KG1 (cell line): ENCODE measurements at regions not wholly inside any gene's neighbourhood (a gene's known extent, or its start where the extent isn't known, plus 50 kb on each side); places are given as distances from the start of the nearest gene placed in this dataset.

Experiments
- DNase-seq: peaks from one replicate; lab custom pipeline; 2025; lab: John Stamatoyannopoulos, UW

DNA sequence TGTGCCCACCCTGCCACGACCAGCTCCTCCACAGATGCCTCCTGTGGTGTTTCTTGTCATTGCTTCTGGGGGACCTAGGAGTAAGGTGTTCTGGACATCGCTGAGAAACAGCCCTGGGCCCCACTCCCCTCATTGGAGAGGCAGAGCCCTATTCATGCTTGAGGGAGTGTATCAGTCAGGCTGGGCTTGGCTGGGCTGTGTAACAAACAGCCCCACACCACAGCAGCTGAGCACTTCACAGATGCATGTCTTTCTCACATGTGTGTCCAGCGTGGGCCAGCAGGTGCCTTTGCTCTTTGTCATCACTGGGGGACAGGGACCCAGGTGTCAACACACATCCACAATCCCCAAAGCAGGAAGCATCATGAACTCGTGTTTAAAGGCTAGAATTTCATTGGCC lies 65.1 kb upstream of the FBRSL1 start:
- DNase-seq, result no peak

DNA sequence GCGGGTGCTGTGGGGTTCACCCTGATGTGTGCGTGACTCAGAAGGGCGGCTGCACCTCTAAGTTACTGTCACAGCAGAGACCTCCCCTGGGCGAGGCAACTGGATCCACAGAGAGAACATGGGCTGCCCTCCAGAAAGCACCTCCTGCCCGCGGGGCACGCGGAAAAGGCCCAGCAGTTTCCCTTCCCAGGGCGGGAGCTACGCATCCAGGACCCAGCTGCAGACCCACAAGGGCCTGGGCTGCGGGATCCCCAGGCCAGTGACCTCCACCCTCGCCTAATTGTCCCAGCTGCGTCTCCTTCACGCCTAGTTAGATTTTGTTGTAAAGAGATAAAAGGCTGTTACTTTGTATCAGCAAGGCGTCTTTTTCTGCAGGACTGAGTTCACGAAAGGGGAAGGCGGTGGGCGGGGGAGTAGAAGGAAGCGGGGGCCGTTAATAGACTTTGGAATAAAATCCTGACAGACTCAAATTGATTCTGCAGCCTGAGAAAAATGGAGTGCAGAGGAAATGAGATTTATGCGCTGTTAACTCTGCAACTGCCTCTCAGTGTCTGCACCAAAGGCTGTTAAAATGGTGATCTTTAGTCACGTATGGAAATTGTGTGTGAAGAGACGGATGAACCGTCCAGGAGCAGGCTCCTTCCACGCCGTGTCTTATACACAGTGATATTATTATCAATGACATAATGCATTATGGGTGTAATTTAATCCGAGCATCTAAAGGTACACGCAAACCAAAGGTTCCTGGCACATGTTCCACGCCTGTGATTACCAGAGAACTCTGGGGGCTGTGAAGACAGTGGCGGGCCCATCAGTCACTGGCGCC lies 65.9 kb upstream of the FBRSL1 start:
- no peak for DNase-seq

DNA sequence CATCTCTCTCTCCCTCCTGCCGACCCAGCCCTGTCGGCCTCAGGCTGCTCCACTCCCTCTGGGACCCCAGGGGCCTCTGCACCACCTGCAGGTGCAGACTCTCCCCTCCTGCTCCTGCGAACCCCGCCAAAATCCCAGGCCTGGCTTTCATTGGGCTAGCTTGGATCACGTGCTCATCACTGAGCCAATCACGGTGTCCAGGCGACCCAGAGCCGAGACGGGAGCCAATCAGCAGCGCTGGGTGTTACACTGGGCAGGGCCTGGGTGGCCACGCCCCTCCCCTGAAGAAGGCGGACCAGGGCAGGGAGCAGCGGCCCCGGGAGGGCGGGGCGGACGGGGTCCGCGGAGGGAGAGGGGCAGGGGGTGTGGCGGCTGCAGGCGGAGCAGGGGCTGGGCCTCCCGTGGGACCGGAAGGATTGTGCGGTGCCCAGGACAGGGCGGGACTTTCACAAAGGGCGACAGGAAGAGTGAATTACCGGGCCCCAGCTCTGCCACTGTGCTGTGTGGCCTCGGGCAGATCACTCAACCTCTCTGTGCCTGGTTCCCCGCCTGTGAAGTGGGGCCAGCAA lies 66.6 kb upstream of the FBRSL1 start:
- DNase-seq, result no peak

DNA sequence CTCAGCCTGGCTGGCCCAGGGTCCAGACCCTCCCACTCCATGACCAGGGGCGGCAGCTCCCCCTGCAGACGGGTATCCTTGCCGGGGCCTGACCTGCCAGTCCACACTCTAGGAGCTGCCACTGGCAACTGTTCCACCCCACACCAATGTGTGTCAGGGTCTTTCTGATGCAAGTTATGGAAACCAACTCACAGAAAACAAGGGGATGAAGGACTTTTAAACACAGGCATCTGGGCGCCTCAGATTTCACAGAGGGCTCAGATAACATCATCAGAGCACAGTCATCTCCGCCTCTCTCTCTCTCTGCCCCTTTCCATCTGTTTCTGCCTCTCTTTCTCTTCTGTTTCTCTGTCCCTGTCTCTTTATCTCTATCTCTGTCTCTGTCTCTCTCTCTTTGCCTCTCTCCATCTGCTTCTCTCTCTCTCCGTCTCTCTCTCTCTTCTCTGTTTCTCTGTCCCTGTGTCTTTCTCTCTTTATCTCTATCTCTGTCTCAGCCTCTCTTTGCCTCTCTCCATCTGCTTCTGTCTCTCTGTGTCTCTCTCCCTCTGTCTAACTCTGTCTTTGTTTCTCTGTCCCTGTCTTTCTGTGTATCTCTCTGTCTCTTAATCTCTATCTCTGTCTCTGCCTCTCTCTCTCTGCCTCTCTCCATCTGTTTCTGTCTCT lies 67.4 kb upstream of the FBRSL1 start:
- no peak for DNase-seq

DNA sequence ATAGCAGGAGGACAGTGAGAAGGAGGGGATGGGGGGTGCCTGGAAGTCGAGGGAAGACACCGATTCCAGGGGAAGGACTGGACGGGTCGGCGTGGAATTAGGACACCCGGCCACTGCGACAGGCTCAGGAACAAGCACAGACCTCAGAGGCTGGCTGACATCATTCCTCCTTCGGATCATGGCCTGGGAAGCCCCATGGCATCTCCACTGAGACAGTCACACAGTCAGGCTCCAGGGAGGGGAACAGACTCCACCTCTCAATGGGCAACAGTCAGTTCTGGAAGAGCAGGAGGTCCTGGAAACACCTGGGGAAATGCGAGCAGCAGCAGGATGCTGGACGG lies 67.9 kb upstream of the FBRSL1 start:
- no peak for DNase-seq

DNA sequence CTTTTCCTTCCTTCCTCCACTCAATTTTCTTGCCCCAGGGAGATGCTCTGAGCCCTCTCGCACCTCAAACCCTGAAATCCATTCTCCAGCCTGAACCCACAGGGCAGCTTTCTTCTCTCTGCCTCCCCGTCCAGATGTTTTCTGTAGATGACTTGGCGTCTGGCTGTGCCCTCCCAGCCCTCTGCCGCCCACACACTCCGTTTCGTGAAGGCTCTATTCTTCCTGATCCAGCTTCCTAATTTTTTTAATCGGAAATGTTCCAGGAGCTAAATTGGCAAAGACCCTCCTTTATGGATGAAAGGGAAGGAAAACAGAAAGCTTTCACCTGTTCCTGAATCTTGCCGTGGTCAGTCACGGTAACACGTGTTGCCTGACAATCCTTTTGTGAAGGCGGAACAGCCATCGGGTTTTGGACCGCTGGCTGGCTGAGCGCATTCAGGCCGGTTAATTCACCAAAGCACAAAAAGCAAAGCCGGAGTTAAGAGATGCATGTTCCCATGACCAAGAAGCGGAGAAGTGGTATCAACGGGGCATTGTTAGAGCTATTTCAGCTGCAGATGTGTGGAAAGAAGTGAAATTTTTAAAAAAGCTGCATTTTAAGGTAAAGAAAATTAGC lies 70.2 kb upstream of the FBRSL1 start:
- no peak for DNase-seq

DNA sequence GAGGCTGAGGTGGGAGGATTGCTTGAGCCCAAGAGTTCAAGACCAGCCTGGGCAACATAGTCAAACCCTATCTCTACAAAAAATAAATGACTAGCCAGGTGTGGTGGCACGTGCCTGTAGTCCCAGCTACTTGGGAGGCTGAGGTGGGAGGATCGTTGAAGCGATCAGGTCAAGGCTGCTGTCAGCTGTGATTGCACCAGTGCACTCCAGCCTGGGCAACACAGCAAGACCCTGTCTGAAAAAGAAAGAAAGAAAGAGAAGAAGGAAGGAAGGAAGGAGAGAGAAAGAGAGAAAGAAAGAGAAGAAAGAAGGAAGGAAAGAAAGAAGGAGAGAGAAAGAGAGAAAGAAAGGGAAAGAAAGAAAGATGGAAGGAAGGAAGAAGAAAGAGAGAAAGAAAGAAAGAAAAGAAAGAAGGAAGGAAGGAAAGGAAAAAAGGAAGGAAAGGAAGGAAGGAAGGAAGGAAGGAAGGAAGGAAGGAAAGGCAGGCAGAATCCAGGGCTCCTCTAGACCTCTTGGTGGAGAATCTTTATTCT lies 71.5 kb upstream of the FBRSL1 start:
- no peak for DNase-seq

DNA sequence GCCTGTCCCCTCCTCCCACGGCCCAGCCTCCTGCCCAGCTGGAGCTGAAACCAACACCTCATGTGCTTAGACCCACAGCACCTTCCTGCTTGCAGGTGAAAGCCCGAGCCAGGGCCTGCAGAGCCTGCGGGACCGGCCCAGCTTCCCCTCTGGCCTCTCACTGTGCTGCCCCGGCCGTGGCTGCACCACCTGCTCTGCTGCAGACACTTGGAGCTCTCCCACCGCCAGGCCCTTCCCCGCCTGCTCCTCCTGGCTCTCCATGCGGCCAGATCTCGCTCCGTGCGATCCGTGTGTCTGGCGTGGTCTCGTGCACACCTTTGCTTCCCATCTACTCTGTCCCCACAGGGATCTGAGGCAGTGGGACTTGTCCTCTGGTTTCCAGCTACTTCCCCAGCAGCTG lies 72.2 kb upstream of the FBRSL1 start:
- no peak for DNase-seq

DNA sequence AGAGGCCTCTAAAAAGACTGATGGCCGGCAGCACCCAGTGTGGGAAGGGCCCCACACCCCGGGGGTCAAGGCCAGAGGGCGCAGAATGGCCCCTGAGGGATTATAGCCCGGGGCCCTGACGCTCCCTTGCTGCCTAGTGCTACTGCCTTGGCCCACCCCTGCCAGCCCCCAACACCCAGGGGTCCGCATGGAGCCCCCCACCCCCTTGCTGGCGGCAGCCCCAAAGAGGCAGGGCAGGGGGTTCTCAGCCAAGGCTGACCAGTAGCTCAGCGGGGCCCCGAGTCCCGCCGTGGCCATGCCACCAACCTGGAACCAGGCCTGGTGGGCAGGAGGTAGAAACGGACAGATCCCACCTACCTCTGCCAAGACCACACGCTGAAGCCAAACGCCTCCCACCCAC lies 73.1 kb upstream of the FBRSL1 start:
- DNase-seq, result no peak

DNA sequence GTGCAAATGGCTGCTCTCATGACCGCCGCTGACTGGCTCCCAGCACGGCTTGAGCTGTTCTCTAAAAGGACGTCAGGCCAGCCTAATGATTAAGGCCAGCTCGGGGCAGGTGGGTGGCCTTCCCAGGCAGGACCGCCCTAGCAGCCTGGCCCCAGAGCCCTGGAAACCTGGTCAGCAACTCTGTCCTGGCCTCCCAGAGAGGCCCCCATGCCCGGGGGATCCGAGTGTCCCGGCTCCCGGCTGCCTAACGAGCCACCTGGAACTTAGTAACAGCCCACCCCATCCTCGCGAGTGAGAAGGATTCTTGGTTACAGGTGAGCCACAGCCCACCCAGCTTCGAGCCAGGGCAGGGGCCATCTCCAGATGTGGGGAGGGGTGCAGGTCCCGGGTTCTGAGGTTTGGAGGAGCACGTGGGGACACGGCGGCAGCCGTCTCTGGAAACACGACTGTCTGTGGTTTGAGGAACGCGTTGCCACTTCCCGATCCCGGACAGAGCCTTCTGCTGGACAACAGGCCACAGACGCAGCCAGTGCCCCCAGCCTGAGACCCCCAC lies 73.8 kb upstream of the FBRSL1 start:
- no peak for DNase-seq

DNA sequence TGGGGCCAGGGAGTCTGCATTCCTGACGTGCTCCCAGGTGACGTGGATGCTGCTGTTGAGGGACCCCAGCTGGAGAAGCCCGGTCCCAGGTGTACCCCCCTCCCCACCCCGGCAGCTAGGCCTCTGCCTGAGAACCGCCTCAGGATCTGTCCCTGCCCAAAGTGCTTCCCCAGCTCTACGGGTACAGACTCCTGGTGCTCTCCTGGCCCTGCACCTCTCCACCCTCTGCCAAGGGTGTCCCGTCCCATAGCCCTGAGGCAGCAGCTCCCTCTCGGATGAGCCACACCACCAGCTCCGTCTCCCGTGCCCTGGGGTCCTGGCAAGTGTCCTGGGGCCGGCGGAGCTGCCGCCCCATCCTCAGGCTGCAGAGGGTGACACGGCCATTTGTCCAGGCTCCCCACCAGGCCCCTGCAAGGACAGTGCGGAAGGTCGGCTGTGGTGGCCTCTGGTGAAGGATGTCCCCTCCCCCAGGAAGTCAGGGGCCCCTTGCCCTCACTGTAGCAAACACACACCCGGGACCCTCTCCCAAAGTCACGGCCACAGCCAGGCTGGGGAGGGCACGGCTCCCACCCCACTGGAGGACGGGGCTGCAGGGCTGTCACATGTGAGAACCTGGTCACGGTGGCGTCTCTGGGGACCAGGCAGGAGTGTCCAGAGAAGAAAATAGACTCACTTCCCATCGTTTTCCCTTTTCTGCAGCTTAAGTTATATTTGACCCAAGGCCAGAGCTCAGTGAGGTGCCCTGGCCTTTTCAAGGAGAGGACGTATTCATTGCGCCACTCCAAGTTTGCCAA lies 74.4 kb upstream of the FBRSL1 start:
- no peak for DNase-seq

DNA sequence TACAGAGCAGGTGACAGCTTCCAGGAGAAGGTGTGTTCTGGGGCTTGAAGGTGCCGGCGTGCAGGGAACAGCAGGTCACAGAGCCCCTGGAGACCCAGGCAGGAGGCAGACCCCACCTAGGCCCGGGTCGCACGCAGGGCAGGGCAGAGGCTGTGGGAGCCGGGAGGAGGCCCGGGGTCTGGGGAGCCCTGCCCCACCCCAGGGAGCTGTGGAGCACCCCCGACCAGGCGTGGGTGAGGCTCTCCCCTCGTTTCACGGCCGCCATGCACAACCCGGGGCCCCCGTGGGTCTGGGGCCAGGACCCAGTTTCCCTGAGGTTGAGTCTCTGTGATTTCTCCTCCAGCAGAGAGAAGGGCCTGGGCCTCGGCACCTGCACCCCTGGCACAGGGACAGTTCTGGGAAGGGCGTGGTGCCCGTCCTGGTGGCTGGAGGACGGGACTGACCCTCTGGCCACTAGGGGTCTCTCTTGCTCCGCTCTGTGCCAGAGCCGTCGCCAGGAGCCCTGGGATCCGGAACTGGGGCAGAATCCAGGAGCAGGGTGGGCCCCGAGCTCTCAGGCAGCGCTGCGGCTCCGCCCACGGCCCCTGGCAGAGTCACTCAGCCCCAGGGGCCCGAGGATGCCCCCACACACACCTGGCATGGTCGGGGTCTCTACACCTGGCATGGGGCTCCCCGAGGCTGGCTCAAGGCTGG lies 75.2 kb upstream of the FBRSL1 start:
- DNase-seq, result peak; percentile 49

DNA sequence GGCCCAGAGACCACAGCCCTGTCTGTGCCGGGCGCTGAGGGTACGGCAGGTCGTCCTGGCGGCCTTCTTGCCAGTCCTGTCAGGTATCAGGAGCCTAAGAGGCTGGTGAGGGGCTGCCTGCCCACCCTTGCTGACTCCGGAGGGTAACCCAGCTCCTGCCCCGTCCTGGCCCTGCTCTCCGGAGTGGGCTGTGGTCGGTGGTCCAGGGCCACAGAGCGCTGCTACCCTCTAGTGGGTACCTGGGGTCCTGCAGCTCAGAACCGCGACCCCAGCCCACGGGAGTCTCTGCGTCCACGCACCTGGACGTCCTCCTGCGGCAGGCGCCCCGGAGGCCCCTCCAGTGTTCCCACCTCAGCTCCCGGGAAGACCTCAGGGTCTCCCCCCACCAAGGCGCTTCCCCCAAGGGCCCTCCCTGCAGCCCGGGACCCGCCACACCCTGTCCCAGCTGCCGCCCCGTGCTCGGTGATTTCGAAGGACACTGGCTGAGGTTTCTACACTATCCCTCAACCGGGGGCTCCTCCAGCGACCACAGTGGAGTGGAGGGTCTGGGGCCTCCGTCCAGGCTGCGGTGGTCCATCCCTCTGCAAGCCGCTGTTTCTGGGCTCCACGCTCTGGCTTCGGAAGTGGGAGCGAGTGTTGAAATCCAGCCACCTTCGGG lies 75.9 kb upstream of the FBRSL1 start:
- DNase-seq, result no peak

DNA sequence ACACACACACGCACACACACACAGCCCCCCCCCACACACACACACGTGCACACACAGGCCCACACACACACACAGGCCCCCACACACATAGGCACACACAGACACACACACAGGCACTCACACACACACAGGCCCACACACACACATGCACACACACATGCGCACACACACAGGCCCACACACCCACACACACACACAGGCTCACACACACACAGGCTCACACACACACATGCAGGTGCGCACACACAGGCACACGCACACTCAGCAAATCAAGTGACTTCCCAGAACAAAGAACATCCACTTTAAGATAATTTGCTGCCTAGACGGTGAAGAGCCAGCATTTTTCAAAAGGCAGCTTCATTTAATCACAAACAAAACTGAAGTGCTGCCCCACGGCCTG lies 78.5 kb upstream of the FBRSL1 start:
- DNase-seq, result no peak

DNA sequence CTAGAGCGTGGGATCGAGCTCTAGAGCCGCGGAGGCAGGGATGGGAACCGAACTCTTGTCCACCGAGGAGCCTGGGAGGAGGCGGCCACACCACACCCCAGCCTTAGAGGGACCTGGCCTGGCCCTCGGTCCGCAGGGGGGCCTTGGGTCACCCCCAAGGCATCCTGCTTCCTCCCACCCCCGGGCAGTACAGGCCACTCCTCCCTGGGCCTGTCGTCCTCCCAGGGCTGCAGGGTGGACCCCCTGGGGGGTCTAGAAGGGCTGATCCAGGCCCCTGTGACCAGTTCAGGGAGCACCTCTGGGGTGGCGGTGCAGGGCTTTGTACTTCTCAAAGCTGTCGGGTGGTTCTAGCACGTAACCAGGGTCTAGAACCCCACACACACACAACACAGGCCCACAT lies 79.1 kb upstream of the FBRSL1 start:
- no peak for DNase-seq

DNA sequence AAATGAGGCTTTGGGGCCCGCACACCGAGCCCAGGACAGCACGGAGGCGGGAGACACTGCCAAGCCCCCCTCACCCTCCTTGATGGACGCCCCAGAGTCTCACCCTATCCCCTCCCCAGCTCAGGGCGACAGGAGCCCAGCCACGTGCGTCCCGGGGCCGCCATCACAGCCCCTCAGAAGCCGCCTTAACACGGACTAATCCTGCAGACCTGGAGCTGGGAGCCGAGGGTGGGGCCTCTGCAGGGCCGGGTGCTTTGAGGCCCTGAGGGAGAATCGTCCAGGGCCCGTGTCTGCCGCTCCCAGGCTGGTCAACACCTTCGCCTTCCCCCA lies 79.7 kb upstream of the FBRSL1 start:
- no peak for DNase-seq

DNA sequence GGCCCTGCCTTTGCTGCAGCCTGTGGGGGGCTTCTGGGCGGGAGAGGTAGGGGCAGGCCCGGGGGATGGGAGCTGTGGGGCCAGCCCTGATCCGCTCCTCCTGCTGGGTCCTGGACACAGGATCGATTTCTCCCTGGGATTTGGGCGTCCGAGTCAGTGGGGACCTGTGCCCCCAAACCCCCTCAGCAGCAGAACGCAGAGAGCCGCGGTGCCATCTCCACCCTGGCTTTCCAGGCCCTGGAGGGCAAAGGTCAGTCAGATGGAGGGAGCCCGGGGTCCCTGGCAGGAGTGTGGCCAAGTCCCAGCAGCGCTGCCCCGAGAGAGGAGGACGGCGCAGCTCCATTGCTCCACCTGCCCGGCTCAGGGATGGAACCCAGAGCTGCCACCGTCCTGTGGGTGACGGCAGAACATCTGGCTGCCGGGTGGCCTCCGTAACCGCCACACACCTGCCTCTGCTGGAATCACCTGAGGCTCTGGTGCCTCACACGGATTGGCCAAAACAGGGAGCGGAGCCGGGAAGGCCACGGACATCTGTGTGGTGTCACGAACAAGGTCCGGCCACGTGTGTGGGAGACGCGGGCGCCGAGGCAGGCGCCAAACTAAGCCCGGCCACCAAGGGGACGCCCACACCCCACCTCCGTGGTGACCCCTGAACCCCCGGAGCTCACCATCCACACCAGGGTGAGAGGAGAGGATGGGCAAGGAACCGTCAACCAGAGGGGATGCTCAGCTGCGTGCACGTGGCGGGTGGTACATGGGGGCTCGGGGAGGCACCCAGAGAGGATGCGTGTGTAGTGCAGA lies 80.3 kb upstream of the FBRSL1 start:
- no peak for DNase-seq

DNA sequence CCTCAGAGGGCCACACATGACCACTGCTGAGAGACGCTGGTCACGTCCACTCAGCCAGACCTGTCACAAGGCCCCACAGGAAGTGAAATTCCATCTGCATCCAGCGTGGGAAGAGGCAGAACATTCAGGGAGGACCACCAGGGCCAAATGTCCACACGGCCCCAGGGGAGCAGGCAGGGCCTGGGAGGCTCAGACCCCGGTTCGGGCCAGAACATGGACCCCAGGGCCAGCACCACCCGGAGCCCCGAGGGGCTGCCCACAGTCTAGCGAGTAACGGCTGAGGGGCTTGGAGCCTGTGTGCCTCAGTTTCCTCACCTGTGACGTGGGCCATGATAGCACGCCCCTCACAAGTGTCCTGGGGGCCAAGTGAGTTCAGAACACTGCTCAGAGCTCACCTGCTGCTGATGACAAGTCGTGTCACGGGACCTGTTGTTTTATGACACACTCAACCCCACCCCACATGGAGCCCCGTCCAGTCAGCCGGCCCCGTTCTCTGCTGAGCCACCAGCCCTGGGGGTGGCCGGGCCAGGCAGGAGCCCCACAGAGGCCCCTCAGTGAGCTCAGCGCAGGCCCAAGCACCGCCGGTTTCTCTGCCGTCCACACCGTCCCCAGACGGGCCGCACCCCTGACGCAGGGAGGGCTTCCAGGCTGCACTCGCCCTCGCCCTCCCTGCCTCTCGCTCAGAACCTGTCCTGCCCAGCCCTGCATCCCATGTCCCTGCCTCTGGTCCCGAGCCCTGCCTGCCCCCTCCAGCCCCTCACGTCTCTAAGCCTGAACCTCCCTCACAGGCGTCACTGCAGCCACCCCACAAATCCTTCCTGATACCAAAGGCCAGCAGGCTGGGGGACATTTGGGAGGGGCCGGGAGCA lies 79.5 kb upstream of the GALNT9 start:
- DNase-seq, result no peak

DNA sequence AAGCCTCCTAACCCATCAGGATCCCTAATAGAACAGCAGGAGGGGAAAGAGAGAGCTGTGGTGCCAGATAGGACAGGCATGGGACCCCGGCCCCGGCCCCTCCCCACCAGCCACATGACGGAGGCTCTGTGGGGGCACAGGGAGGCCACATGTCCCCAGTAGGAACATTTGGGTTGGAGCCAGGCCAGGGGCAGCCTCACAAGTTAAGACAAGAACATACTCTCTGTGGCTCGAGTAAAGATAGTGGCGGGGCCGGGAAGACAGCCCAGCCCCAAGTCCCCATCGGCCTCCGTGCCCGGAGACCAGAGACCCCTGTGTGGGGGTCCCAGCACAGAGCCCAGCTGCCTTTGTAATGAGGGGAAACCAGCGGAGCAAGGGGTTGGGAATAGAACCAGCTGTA lies 78.6 kb upstream of the GALNT9 start:
- DNase-seq, result no peak
